HEK293T (cell line): ENCODE measurements at regions not wholly inside any gene's neighbourhood (a gene's known extent, or its start where the extent isn't known, plus 50 kb on each side); places are given as distances from the start of the nearest gene placed in this dataset.

Source experiments
- CTCF ChIA-PET: fragments of 350-600 bp; formaldehyde crosslinking; extraction: SDS; loops from one replicate; lab custom pipeline; 2021; ENCODE audit warnings: antibody characterized with exemption, inconsistent platforms; lab: Yijun Ruan, JAX
- POLR2A ChIA-PET: fragments of 350-600 bp; formaldehyde crosslinking; extraction: SDS; loops from one replicate; lab custom pipeline; 2020; ENCODE audit warnings: antibody characterized with exemption, inconsistent platforms; lab: Yijun Ruan, JAX
- DNase-seq: peaks from one replicate; pipeline ENCODE4 v3.0.0; 2012; ENCODE audit warnings: mixed read lengths; ENCODE audit errors: extremely low spot score
- ARNT ChIP-seq: fragments of 450-650 bp; IDR thresholded peaks from 2 replicates; pipeline ENCODE4 v1.6.1; 2017; ENCODE audit warnings: mild to moderate bottlenecking
- BHLHE40 ChIP-seq: fragments of 450-650 bp; IDR thresholded peaks from 2 replicates; pipeline ENCODE4 v1.6.1; 2016; ENCODE audit warnings: mild to moderate bottlenecking, moderate library complexity, borderline replicate concordance
- CTBP1 ChIP-seq: fragments of 450-650 bp; IDR thresholded peaks from 2 replicates; pipeline ENCODE4 v1.6.1; 2016; ENCODE audit warnings: borderline replicate concordance
- ELF4 ChIP-seq: fragments of 450-650 bp; IDR thresholded peaks from 2 replicates; pipeline ENCODE4 v1.6.1; 2017; ENCODE audit warnings: antibody characterized with exemption
- FOXA1 ChIP-seq: fragments of 450-650 bp; IDR thresholded peaks from 2 replicates; pipeline ENCODE4 v1.6.1; 2016; ENCODE audit warnings: mild to moderate bottlenecking
- FOXK2 ChIP-seq: fragments of 450-650 bp; IDR thresholded peaks from 2 replicates; pipeline ENCODE4 v1.6.1; 2016; ENCODE audit warnings: mild to moderate bottlenecking
- FOXM1 ChIP-seq: fragments of 450-650 bp; IDR thresholded peaks from 2 replicates; pipeline ENCODE4 v1.6.1; 2017; ENCODE audit warnings: mild to moderate bottlenecking, borderline replicate concordance
- HDGF ChIP-seq: fragments of 450-650 bp; IDR thresholded peaks from 2 replicates; pipeline ENCODE4 v1.6.1; 2017; ENCODE audit warnings: antibody characterized with exemption, borderline replicate concordance
- L3MBTL2 ChIP-seq: fragments of 450-650 bp; conservative IDR thresholded peaks from 2 replicates; pipeline ENCODE4 v1.6.1; 2016; ENCODE audit warnings: mild to moderate bottlenecking
- LEF1 ChIP-seq: fragments of 450-650 bp; IDR thresholded peaks from 2 replicates; pipeline ENCODE4 v1.6.1; 2017; ENCODE audit warnings: mild to moderate bottlenecking, borderline replicate concordance
- NFRKB ChIP-seq: fragments of 450-650 bp; IDR thresholded peaks from 2 replicates; pipeline ENCODE4 v1.6.1; 2016; ENCODE audit warnings: mild to moderate bottlenecking, moderate library complexity
- SP1 ChIP-seq: fragments of 450-650 bp; IDR thresholded peaks from 2 replicates; pipeline ENCODE4 v1.6.1; 2017
- SUZ12 ChIP-seq: fragments of 450-650 bp; IDR thresholded peaks from 2 replicates; pipeline ENCODE4 v1.6.1; 2016; ENCODE audit warnings: mild to moderate bottlenecking
- TARDBP ChIP-seq: fragments of 450-650 bp; IDR thresholded peaks from 2 replicates; pipeline ENCODE4 v1.6.1; 2016
- ZNF384 ChIP-seq: fragments of 450-650 bp; IDR thresholded peaks from 2 replicates; pipeline ENCODE4 v1.6.1; 2016
- TF ChIP-seq, protein P1 (sequence below): fragments of 450-650 bp; IDR thresholded peaks from 2 replicates; pipeline ENCODE4 v1.6.1; 2016

DNA sequence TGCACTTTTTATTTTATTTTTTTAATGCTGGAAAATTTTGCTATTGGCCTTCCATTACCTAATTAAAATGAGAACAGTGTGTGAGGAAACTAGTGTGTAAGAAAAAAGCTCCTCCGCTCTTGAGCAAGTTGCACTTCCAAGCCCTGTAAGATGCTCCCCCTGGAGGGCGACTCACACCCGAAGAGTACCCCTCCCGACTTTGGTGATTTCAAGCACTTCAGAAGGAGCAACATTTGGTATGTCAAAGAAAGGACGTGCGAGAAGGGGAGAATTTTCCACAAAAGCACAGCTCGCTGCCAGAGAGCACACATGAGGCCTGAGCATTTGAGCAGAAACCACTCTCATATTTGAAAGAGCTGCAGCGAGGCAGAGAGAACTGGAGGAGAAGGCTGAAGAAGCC is 504.4 kb downstream of the FGF9 start:
- ChIA-PET CTCF (no interaction called here), POLR2A (no interaction called here)
- no peak for DNase-seq
- no peak for TF ChIP-seq TARDBP
- no peak for TF ChIP-seq FOXA1
- no peak for TF ChIP-seq CTBP1
- TF ChIP-seq FOXK2: no peak
- TF ChIP-seq, protein P1, sequence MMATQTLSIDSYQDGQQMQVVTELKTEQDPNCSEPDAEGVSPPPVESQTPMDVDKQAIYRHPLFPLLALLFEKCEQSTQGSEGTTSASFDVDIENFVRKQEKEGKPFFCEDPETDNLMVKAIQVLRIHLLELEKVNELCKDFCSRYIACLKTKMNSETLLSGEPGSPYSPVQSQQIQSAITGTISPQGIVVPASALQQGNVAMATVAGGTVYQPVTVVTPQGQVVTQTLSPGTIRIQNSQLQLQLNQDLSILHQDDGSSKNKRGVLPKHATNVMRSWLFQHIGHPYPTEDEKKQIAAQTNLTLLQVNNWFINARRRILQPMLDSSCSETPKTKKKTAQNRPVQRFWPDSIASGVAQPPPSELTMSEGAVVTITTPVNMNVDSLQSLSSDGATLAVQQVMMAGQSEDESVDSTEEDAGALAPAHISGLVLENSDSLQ: no peak
- TF ChIP-seq SP1: no peak
- no peak for TF ChIP-seq ELF4
- no peak for TF ChIP-seq ARNT
- no peak for TF ChIP-seq FOXM1
- no peak for TF ChIP-seq ZNF384
- no peak for TF ChIP-seq L3MBTL2

DNA sequence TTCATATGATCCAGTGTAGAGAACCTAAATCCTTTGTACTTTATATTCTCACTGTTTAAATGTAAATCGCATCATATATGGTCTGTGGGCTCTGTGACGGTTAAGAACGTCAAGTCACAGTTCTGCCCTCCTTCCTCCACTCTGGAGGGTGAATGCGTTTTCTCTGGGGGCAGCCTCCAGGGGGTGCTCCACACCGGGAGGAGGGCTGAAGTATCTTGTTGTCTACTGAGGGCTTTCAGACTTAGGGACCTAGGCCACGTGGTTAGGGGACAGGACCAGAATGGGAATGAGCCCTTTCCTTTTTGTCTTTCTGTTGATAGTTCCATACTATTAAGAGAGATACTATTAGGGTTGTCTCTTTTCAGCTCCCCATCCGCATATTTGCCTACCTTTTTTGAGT is 504.9 kb downstream of the FGF9 start:
- ChIA-PET POLR2A (no interaction called here), CTCF (no interaction called here)
- no peak for TF ChIP-seq TARDBP
- TF ChIP-seq NFRKB: no peak
- no peak for TF ChIP-seq FOXK2
- TF ChIP-seq FOXA1: no peak
- no peak for TF ChIP-seq SUZ12
- no peak for TF ChIP-seq ELF4
- TF ChIP-seq ZNF384: no peak
- DNase-seq: no peak

DNA sequence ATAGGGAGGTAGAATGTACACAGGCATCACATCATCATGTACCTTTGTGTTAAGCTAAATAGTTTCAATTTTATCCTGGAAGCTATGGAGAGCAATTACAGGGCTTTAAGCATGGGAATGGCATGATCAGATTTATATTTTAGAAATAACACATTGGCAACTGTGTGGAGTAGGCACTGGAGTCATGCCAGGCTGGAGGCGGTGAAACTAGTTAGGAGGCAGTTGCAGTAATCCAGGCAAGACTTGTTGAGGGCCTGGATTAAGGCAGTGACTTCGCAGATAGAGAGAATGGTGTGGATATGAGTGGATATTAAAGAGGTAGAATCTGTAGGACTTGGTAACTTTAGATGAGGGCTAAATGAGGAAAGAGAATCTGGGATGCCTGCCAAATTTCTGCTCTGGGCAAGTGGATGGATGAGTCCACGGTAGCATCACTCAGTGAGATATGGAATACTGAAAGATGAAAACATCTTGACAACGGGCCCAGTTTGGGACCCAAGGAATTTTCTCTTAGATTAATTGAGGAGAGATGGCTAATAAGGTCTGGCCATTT is 506.2 kb downstream of the FGF9 start:
- CTCF ChIA-PET: no interaction called here
- DNase-seq: no peak
- TF ChIP-seq SP1 (no peak), ZNF384 (no peak), L3MBTL2 (no peak), HDGF (no peak), FOXA1 (no peak), TARDBP (no peak), ARNT (no peak), BHLHE40 (no peak), FOXM1 (no peak), CTBP1 (no peak), NFRKB (no peak), FOXK2 (no peak), SUZ12 (no peak), LEF1 (no peak), ELF4 (no peak)
- TF ChIP-seq, protein P1: no peak
- POLR2A ChIA-PET: no interaction called here

DNA sequence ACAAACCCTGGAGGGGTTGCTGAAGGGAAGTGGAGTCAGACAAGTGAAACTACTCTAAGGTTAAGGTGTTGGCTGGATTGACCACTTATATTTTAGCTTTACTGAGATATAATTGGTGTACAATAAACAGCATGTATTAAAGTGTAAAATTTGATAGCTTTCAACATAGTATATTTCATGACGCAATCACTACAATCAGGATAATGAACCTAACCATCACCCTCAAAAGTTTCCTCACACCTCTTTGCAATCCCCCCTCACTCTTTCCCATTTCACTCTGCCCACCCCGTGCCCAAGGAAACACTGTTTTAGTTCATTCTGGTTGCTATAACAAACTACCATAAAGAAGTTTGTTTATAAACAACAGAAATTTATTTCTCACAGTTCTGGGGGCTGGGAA is 508.0 kb downstream of the FGF9 start:
- POLR2A ChIA-PET: no interaction called here
- no peak for DNase-seq
- CTCF ChIA-PET: no interaction called here
- TF ChIP-seq L3MBTL2: no peak

DNA sequence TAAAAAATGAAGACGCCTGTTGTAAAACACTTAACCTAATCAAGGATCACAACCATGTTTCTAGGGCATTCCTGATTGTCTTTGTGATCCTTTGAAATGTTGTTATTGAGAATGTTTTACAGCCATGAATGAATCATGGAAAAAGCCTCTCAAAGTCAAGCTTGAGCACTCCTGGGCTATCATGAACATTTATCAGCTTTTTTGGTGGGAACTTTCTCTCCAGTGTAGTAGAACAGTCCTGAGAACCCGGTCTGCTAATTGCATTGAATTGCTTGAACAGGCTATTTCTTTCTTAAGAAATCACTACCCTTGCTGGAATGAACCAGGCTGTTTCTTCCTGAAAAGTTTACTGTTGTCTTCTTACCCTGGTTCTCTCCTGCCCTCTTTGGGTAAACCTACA is 516.5 kb downstream of the FGF9 start:
- no peak for DNase-seq
- POLR2A ChIA-PET: no interaction called here
- TF ChIP-seq L3MBTL2 (no peak), ELF4 (no peak), NFRKB (no peak), ZNF384 (no peak), CTBP1 (no peak), HDGF (no peak), TARDBP (no peak), BHLHE40 (no peak), ARNT (no peak), FOXK2 (no peak), FOXM1 (no peak), FOXA1 (no peak), SP1 (no peak), SUZ12 (no peak)
- TF ChIP-seq, protein P1: no peak
- CTCF ChIA-PET: no interaction called here

DNA sequence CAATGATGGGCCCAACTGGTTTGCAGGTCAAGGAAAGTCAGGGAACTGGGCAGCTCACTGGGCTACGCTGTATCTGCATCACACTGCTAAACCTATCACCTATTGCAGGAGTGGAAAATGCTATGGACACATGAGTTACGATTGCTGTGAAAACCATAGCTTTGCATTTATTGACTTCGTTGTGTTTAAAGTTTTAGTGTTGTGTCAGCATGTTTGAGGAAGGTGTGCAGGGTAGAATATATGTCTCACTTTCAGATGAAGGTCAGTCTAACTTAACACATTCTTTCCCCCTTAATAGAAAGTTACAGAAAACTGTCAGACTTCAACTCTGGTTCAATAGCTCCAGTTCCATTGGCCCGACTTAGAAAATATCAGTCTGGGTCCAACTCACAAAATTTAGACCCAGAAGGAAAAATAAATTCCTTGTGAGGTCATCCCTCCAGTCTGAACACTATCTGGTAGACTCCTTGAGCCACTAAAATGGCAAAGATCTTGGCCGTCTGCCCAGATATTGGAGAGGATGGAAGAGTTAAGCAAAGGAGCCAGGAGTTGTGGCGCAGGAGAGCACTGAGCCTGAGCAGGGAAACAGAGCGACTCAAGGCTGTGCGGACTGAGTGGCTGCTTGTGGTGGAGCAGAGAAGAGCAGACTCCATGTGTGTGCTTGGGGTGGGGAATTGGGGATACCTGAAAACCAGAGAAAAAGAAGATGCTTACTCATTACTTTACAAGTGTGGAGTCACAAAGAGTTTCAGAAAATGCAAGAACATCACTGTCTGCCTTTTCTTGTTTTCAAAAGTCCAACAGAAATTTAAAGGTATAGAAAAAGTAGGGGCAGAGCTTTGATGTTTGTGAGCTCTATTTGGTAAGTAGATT is 518.5 kb downstream of the FGF9 start:
- no peak for TF ChIP-seq TARDBP
- no peak for DNase-seq
- POLR2A ChIA-PET: no interaction called here
- CTCF ChIA-PET: interaction anchor here (0.7 to 0.9 kb wide), 2 partner anchors 606 to 1064 kb away, joined by 4 read pairs; no protein-coding TSS in a partner anchor
